Panc1 (cell line): ENCODE measurements at regions not wholly inside any gene's neighbourhood (a gene's known extent, or its start where the extent isn't known, plus 50 kb on each side); places are given as distances from the start of the nearest gene placed in this dataset.

Experiments used
- ATAC-seq: fragments of 200-7000 bp; cut with Tn5 transposase; 2 replicates; pipeline ENCODE4 v1.9.1; 2020; ENCODE audit warnings: mild to moderate bottlenecking, moderate library complexity
- BruUV-seq: library from RNA; stranded (reverse); fragments of 400-500 nt; replicated peaks from 2 replicates; lab custom pipeline; 2021; lab: Mats Ljungman, UMichigan
- CTCF ChIA-PET: fragments of 300-600 bp; sonication (Branson Sonifier 250); formaldehyde crosslinking; loops from one replicate; lab custom pipeline; 2022; ENCODE audit warnings: antibody characterized with exemption; lab: Charles Lee
- POLR2A ChIA-PET: fragments of 300-600 bp; sonication (Branson Sonifier 250); formaldehyde crosslinking; loops from one replicate; lab custom pipeline; 2022; ENCODE audit warnings: antibody characterized with exemption; lab: Charles Lee
- DNase-seq: peaks from one replicate; pipeline ENCODE4 v3.0.0-alpha.2; 2010; ENCODE audit warnings: low read depth, low spot score
- H3K27ac ChIP-seq: 2 replicates; pipeline ENCODE4 v1.5.1; 2011; ENCODE audit warnings: mild to moderate bottlenecking, low read length, inconsistent platforms
- H3K27me3 ChIP-seq: fragments of 200-500 bp; sonication (Bioruptor generic); 2 replicates; pipeline ENCODE4 v1.6.0; 2014; ENCODE audit warnings: low read length, inconsistent platforms; ENCODE audit not compliant: control insufficient read depth, insufficient read depth
- H3K36me3 ChIP-seq: fragments of 200-500 bp; sonication (Bioruptor generic); 2 replicates; pipeline ENCODE4 v1.5.1; 2014; ENCODE audit warnings: inconsistent platforms, mild to moderate bottlenecking, low read length, moderate library complexity; ENCODE audit not compliant: control insufficient read depth, insufficient read depth
- H3K4me1 ChIP-seq: 2 replicates; pipeline ENCODE4 v1.5.1; 2011; ENCODE audit warnings: inconsistent platforms, mild to moderate bottlenecking, low read length, moderate library complexity; ENCODE audit not compliant: control insufficient read depth, insufficient read depth
- H3K4me3 ChIP-seq, 2 experiments: 2 replicates each; pipeline ENCODE4 v1.5.1; 2011 to 2012; ENCODE audit warnings: low read depth in 2 of 2, low read length in 2 of 2, mild to moderate bottlenecking in 2 of 2, inconsistent platforms in 1 of 2, moderate library complexity in 1 of 2
- H3K9me3 ChIP-seq: fragments of 200-500 bp; sonication (Bioruptor generic); 2 replicates; pipeline ENCODE4 v1.5.1; 2014; ENCODE audit warnings: low read depth, mild to moderate bottlenecking, inconsistent platforms, low read length, moderate library complexity; ENCODE audit not compliant: control insufficient read depth, insufficient read depth
- CTCF ChIP-seq: fragments of 450-650 bp; IDR thresholded peaks from 2 replicates; pipeline ENCODE4 v1.5.1; 2017; ENCODE audit warnings: mild to moderate bottlenecking
- POLR2AphosphoS5 ChIP-seq: IDR thresholded peaks from 2 replicates; pipeline ENCODE4 v1.6.1; 2012; ENCODE audit warnings: mild to moderate bottlenecking, low read depth, low read length, moderate library complexity
- REST ChIP-seq, 2 experiments: IDR thresholded peaks; 2 replicates each; pipeline ENCODE4 v1.6.1; 2011 to 2012; ENCODE audit warnings: low read depth in 2 of 2, control low read depth in 1 of 2, low read length in 1 of 2, mild to moderate bottlenecking in 1 of 2, moderate library complexity in 1 of 2; ENCODE audit not compliant: insufficient read depth in 1 of 2
- SIN3A ChIP-seq: IDR thresholded peaks from 2 replicates; pipeline ENCODE4 v1.6.1; 2012; ENCODE audit warnings: low read depth, mild to moderate bottlenecking, low read length, moderate library complexity, borderline replicate concordance; ENCODE audit not compliant: insufficient read depth
- TCF7L2 ChIP-seq: IDR thresholded peaks from 2 replicates; pipeline ENCODE4 v1.6.1; 2011; ENCODE audit warnings: mild to moderate bottlenecking, low read depth, low read length, inconsistent platforms
- in situ Hi-C: cut with HindIII; loops from 2 replicates; pipeline ENCODE4 v1.10.0; 2016; ENCODE audit warnings: low sequenced_read_pairs, low pct_unique_long_range_greater_than_20kb
- intact Hi-C: fragments of 100-400 bp; cut with micrococcal nuclease; formaldehyde crosslinking; loops from one replicate; pipeline ENCODE4 v1.10.0; 2022; ENCODE audit not compliant: unreplicated experiment

- ChIA-PET POLR2A (no interaction called here), CTCF (no interaction called here)
- no peak for TF ChIP-seq REST (IDR thresholded peaks at IDR 0.05; ENCODE audit: insufficient read depth in 1 of 2, low read depth in 2 of 2, low read length in 1 of 2)
- DNase-seq (no peak), ATAC-seq (no peak)
- H3K27me3 ChIP-seq, result no peaks in the 10 kb centered on the region
- intact Hi-C loops (no loop called here), in situ Hi-C loops (no loop called here)
- no peaks in the 10 kb centered on the region for H3K36me3 ChIP-seq
- no peak overlapping the region for H3K4me3 ChIP-seq
- no peaks in the 10 kb centered on the region; the same call in 1 of the 2 replicates for H3K9me3 ChIP-seq
- H3K4me1 ChIP-seq, result no peaks in the 10 kb centered on the region
- no peak overlapping the region for H3K27ac ChIP-seq
- BruUV-seq, result no TSS peak
Observed at GRCh38 chr20:58125726-58126125, 102.7 kb downstream of the ANKRD60 start.

- no peak for DNase-seq
- BruUV-seq, result no TSS peak
- POLR2A ChIA-PET, result no interaction called here
Observed at GRCh38 chr20:58117944-58118343, 110.5 kb downstream of the ANKRD60 start.

More at GRCh38 chr20:58117944-58118343, 110.5 kb downstream of the ANKRD60 start:
- TF ChIP-seq TCF7L2 (no peak), POLR2AphosphoS5 (no peak), SIN3A (no peak), REST (IDR thresholded peaks at IDR 0.05; ENCODE audit: insufficient read depth in 1 of 2, low read depth in 2 of 2, low read length in 1 of 2) (no peak), CTCF (no peak)
- no peak overlapping the region for H3K4me3 ChIP-seq
- peaks cover 3% of the 10 kb centered on the region; the same call in 1 of the 2 replicates for H3K9me3 ChIP-seq
- no peak overlapping the region for H3K27ac ChIP-seq
- in situ Hi-C loops, result no loop called here
- H3K27me3 ChIP-seq, result no peaks in the 10 kb centered on the region
- no peaks in the 10 kb centered on the region for H3K4me1 ChIP-seq
- no peaks in the 10 kb centered on the region for H3K36me3 ChIP-seq
- intact Hi-C loops, result no loop called here
- no peak for ATAC-seq
- CTCF ChIA-PET, result no interaction called here
